Islet precursor cell (in vitro differentiated cells): ENCODE measurements at regions not wholly inside any gene's neighbourhood (a gene's known extent, or its start where the extent isn't known, plus 50 kb on each side); places are given as distances from the start of the nearest gene placed in this dataset.
A peak's percentile ranks its signal among the peaks of the same experiment; 100 is the strongest.

Source experiments
- DNase-seq: peaks from one replicate; pipeline ENCODE4 v3.0.0-alpha.2; 2018

GRCh38 chr1:37085393-37085792, 51.1 kb upstream of the GRIK3 start:
- DNase-seq = no peak

- no peak for DNase-seq
These were observed 55.4 kb upstream of the GRIK3 start for GRCh38 chr1:37089750-37090149.

DNA sequence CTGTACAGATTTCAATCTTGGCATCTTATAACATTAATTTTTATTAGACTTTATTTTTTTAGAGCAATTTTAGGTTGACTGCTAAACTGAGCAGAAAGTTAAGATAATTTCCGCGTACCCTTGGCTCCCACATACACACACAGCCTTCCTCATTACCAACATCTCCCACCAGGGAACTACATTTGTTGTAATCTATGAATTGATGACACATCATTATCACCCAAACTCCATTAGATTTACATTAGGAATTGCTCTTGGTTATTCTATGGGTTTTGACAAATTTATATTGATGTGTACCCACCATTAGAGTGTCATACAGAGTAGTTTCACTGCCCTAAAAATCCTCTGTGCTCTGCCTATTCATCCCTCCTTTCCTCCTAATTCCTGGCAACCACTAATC, 56.4 kb upstream of the GRIK3 start:
- DNase-seq = no peak

DNA sequence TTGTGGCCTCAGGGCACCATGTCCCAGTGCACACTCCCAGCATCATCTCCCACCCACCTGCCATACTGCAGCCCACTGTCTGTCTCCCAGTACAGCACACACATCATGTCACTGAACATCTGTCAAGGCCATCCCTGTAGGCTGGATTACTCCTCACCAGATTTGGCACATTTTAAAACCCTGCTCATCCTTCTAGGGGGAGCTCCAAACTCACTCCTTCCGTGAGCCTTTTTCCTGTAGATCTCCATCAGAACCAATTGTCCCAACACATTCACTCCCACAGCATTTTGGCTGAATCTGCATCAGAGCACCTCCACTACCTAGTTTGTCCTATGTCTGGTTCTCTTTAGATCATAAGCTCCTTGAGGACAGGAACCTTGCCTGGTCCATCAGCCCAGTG, 58.6 kb upstream of the GRIK3 start:
- DNase-seq = no peak

GRCh38 chr1:37094302-37094701, 60.0 kb upstream of the GRIK3 start:
- DNase-seq = no peak

DNA sequence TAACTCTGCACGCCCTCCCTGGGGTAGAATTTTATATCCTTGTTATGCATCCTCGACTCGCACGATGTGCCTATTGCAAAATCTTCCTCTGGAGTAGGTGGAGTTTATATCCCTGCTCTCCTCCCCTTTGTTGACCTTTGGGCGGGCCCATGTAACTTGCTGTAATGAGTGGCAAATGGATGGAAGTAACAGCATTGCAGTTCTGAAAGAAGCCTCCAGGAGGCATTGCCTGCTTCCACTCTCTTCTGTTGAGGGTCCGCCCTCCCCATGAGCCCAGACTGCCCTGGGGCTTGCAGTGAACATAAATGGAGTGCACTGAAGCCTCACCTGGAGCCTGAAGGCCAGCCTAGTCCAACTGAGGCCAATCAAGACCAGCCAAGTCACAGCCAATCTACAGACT, 62.2 kb upstream of the GRIK3 start:
- no peak for DNase-seq

DNA sequence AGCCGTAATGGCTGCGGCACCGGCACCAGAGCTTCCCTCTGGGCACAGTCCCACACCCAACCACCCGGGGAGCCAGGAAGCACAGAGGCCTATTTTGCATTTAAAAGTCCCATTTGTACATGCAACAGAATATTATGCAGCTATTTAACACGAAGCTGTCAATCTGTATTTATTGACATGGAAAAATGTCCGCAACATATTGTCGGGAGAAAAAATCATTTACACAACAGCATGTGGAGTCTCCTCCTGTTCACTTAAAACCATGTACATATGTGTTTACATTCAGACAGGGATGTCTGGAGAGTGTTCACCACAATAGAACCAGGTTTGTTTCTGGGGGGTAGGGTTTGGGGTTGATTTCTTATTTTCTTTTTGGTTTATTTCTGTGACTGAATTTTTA, 63.4 kb upstream of the GRIK3 start:
- DNase-seq = no peak

GRCh38 chr1:37098237-37098636, 63.9 kb upstream of the GRIK3 start:
- peak; percentile 91 for DNase-seq

- DNase-seq = no peak
These were observed 66.0 kb upstream of the GRIK3 start for GRCh38 chr1:37100310-37100709.

- no peak for DNase-seq
These were observed 68.5 kb upstream of the GRIK3 start for GRCh38 chr1:37102656-37103382.

- DNase-seq = no peak
These were observed 71.6 kb upstream of the GRIK3 start for GRCh38 chr1:37105911-37106310.

DNA sequence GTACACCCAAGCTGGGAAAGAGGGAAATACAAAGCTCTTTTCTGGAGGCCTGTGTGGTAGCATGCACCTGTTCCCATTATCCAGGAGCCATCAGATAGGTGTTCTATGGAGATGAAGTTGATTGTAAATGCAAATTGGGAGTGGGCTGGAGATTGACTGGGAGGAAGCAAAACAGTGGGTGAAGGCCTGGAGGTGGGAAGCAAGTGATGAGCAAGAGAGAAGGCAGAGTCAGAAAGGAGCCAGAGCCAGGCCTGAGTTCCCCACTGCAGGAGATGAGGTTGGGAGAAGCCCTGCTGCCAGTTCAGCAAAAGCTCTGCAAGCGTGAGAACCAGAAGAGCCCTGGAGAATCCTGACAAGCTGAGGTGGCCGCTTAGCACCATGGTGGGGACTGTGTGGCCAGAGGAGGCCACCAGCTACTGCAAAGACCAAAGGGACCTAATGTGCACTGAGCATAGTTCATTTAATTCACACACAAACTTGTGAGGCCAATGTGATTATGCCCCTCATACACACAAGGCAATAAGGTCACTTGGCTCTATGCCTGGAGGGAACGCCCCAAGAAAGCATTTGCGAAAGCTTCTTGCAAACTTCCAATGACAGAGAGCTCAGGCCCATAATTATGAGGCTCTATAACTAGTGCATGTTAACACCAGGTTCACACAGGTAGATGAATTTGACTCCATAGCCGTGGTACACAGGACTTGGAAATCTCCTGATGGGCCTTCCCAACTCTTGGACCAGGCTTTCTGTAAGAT, 73.0 kb upstream of the GRIK3 start:
- DNase-seq = no peak

GRCh38 chr1:37108596-37109188, 74.4 kb upstream of the GRIK3 start:
- no peak for DNase-seq

DNA sequence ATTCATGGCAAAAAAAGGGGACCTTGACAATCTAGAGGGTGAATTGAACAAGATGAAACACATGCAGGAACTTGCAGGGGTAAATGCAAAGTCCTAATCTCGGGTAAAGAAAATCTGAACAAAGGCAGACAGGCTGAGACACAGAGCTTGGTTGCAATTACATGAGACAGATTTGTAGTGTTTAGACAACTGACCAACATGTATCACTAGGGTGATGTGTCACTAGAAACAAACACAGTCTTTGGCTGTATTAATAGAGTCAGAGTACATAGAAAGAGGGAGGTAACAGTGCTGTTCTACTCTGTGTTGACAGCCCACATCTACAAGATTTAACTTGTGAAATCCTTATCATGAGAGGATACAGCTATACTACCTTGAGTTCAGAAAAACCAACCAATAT, 78.1 kb upstream of the GRIK3 start:
- no peak for DNase-seq

- no peak for DNase-seq
These were observed 79.1 kb upstream of the GRIK3 start for GRCh38 chr1:37113285-37113997.

DNA sequence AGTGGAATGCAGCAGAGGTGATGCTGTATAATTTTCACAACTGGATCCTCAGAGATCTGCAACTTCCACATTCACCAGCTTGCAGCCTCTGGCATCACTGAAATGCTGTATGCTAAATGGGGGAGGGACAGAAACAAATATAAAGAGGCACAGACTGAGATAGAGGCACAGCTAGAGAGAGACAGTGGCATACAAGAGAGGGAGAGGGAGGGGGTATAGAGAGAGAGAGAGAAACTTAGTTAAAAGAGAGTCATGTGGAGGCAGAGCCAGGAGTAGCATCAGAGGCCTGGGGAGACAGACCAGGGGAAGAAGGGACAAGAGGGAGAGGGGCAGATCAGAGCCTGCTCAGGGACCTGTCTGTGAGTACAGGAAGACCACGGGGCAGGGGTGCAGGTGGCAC, 84.5 kb upstream of the GRIK3 start:
- no peak for DNase-seq

- no peak for DNase-seq
These were observed 86.0 kb upstream of the GRIK3 start for GRCh38 chr1:37120279-37120678.

DNA sequence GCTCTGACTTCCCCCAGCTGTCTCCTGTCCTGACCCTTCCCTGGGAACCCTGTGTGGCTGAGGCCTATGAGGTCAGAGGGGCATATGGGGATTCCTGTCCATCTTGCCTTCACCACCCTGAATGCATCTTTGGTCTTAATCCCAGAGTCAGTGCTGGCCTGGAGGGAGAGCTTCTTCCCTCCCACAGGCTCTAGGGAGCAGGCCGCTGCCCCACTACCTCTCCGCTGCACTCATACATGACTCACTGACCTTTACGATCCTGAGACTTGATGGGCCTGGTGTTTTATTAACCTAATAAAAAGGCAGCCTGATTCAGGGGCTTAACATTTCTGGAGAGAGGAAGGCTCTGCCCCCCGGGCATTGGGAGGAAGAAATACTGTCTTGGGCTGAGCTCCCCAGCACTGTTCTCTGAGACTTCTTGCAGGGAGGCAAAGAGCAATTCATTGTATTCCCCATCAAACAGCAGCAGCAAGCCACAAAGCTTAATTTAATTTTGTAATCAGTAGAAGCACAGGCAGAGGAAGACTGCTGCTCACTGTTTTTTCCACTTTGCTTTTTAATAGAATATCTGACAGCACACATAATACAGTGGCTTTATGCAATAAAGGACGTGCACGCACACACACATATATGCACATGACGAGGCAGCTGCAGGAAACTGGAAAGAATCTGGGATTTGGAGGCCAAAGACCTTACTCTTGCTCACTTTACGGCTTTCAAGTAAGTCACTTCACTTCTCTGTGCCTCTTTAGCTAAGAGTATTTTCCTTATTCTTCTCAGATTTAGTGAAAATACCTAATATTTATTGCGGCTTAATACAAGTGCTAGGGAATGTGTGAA, 89.2 kb upstream of the GRIK3 start:
- peak; percentile 88 for DNase-seq

DNA sequence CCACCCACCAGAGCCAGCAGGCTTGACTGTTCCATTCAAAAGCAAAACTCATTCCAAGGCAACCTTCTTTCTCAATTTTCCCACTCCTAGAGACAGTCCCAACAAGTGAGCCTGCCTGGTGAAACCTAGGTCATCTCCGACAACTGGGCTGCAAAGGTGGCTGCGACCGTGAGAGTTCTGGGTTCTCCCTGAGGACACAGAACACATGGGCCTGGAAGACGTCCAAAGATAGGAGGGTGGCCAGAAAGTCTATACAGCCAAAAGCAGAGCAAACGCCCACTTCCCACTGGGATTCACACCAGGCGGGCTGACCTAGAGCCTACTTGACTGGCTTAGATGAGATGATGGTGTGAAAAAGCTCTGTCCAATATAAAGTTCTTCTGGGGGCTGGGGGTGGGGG, 90.2 kb upstream of the GRIK3 start:
- DNase-seq = no peak

DNA sequence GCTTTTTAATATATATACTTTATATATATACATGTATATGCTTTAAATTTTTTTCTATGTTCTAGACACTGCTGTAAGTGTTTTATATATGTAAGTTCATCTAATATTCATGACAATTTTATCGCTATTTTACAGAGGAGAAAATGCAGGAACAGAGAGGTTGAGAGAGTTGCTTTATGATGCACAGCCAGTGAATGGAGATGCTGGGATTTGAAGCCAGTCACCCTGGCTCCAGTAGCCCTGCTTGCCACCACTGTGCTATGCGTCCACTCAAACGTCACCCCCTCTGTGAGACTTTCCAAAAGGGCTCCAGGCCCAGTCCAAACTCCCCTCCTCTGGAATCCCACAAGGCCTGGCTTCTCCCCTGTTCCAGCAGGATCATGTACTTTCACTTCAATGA, 91.0 kb upstream of the GRIK3 start:
- DNase-seq = no peak

- DNase-seq = no peak
These were observed 93.0 kb upstream of the GRIK3 start for GRCh38 chr1:37127254-37127748.

- DNase-seq = no peak
These were observed 93.8 kb upstream of the GRIK3 start for GRCh38 chr1:37128091-37128490.
